ENCODE measurements at regions not wholly inside any gene's neighbourhood (a gene's known extent, or its start where the extent isn't known, plus 50 kb on each side); places are given as distances from the start of the nearest gene placed in this dataset.

GRCh38 chr4:187192266-187192665 is 468.6 kb upstream of the FAT1 start:
- Histone ChIP-seq H3K27me3 (replicated peaks) (no peaks in the 10 kb centered on the region), H3K9me3 (replicated peaks) (no peaks in the 10 kb centered on the region), H3K4me3 (no peak overlapping the region), H3K4me1 (replicated peaks) (no peaks in the 10 kb centered on the region), H3K27ac (no peak overlapping the region), H3K36me3 (no peaks in the 10 kb centered on the region)
- DNase-seq (ENCODE audit: low read depth in 1 of 2, low spot score in 2 of 2), result no peak

- H3K4me1 ChIP-seq (replicated peaks), result no peaks in the 10 kb centered on the region
- no peaks in the 10 kb centered on the region for H3K9me3 ChIP-seq (replicated peaks)
- no peak for DNase-seq (ENCODE audit: low read depth in 1 of 2, low spot score in 2 of 2)
- no peak overlapping the region for H3K27ac ChIP-seq
- no peaks in the 10 kb centered on the region for H3K36me3 ChIP-seq
- H3K27me3 ChIP-seq (replicated peaks), result no peaks in the 10 kb centered on the region; the same call in 1 of the 2 replicates
- no peak overlapping the region for H3K4me3 ChIP-seq
Measured at GRCh38 chr4:187193141-187193540, 469.5 kb upstream of the FAT1 start.

- no peaks in the 10 kb centered on the region for H3K9me3 ChIP-seq (replicated peaks)
- H3K36me3 ChIP-seq, result no peaks in the 10 kb centered on the region
- peak overlapping the region; percentile 88 for H3K27ac ChIP-seq
- H3K4me3 ChIP-seq, result no peak overlapping the region
- no peaks in the 10 kb centered on the region for H3K27me3 ChIP-seq (replicated peaks)
- DNase-seq (ENCODE audit: low read depth in 1 of 2, low spot score in 2 of 2), result peak; percentile 88 to 91
- H3K4me1 ChIP-seq (replicated peaks), result peaks cover 27% of the 10 kb centered on the region
Measured at GRCh38 chr4:187204389-187204918, 480.8 kb upstream of the FAT1 start.

- no peak for DNase-seq (ENCODE audit: low read depth in 1 of 2, low spot score in 2 of 2)
- Histone ChIP-seq H3K9me3 (replicated peaks) (no peaks in the 10 kb centered on the region), H3K27me3 (replicated peaks) (no peaks in the 10 kb centered on the region), H3K4me3 (no peak overlapping the region), H3K36me3 (no peaks in the 10 kb centered on the region), H3K27ac (no peak overlapping the region), H3K4me1 (replicated peaks) (peaks cover 41% of the 10 kb centered on the region)
Measured at GRCh38 chr4:187207931-187208330, 484.3 kb upstream of the FAT1 start.

GRCh38 chr4:187208651-187209050 is 485.0 kb upstream of the FAT1 start:
- H3K4me1 ChIP-seq (replicated peaks), result peaks cover 40% of the 10 kb centered on the region
- peak overlapping the region; percentile 38 for H3K27ac ChIP-seq
- no peak overlapping the region for H3K4me3 ChIP-seq
- no peaks in the 10 kb centered on the region for H3K27me3 ChIP-seq (replicated peaks)
- no peaks in the 10 kb centered on the region for H3K9me3 ChIP-seq (replicated peaks)
- DNase-seq (ENCODE audit: low read depth in 1 of 2, low spot score in 2 of 2), result peak in 1 of 2 experiments; percentile 13
- H3K36me3 ChIP-seq, result no peaks in the 10 kb centered on the region

GRCh38 chr4:187209921-187210613 is 486.4 kb upstream of the FAT1 start:
- H3K4me1 ChIP-seq (replicated peaks), result peaks cover 26% of the 10 kb centered on the region
- H3K9me3 ChIP-seq (replicated peaks), result no peaks in the 10 kb centered on the region
- DNase-seq (ENCODE audit: low read depth in 1 of 2, low spot score in 2 of 2), result peak; percentile 95 to 98
- H3K27me3 ChIP-seq (replicated peaks), result no peaks in the 10 kb centered on the region
- no peaks in the 10 kb centered on the region for H3K36me3 ChIP-seq
- peak overlapping the region; percentile 85 for H3K27ac ChIP-seq
- H3K4me3 ChIP-seq, result no peak overlapping the region

- H3K4me1 ChIP-seq (replicated peaks), result peaks cover 25% of the 10 kb centered on the region
- no peaks in the 10 kb centered on the region for H3K9me3 ChIP-seq (replicated peaks)
- no peaks in the 10 kb centered on the region for H3K27me3 ChIP-seq (replicated peaks)
- H3K36me3 ChIP-seq, result no peaks in the 10 kb centered on the region
- H3K4me3 ChIP-seq, result no peak overlapping the region
- H3K27ac ChIP-seq, result no peak overlapping the region
- no peak for DNase-seq (ENCODE audit: low read depth in 1 of 2, low spot score in 2 of 2)
Measured at GRCh38 chr4:187212446-187213080, 488.9 kb upstream of the FAT1 start.

- no peak overlapping the region for H3K27ac ChIP-seq
- no peak overlapping the region for H3K4me3 ChIP-seq
- H3K36me3 ChIP-seq, result no peaks in the 10 kb centered on the region
- H3K9me3 ChIP-seq (replicated peaks), result no peaks in the 10 kb centered on the region
- peaks cover 8% of the 10 kb centered on the region for H3K4me1 ChIP-seq (replicated peaks)
- no peaks in the 10 kb centered on the region for H3K27me3 ChIP-seq (replicated peaks)
- no peak for DNase-seq (ENCODE audit: low read depth in 1 of 2, low spot score in 2 of 2)
Measured at GRCh38 chr4:187215438-187215837, 491.8 kb upstream of the FAT1 start.

- Histone ChIP-seq H3K4me3 (no peak overlapping the region), H3K9me3 (replicated peaks) (no peaks in the 10 kb centered on the region), H3K27me3 (replicated peaks) (no peaks in the 10 kb centered on the region), H3K36me3 (no peaks in the 10 kb centered on the region), H3K4me1 (replicated peaks) (no peaks in the 10 kb centered on the region), H3K27ac (no peak overlapping the region)
- DNase-seq (ENCODE audit: low read depth in 1 of 2, low spot score in 2 of 2), result no peak
Measured at GRCh38 chr4:187218705-187219245, 495.1 kb upstream of the FAT1 start.

- no peak overlapping the region for H3K4me3 ChIP-seq
- H3K4me1 ChIP-seq (replicated peaks), result peaks cover 12% of the 10 kb centered on the region
- no peaks in the 10 kb centered on the region for H3K9me3 ChIP-seq (replicated peaks)
- H3K27ac ChIP-seq, result no peak overlapping the region
- DNase-seq (ENCODE audit: low read depth in 1 of 2, low spot score in 2 of 2), result no peak
- H3K27me3 ChIP-seq (replicated peaks), result no peaks in the 10 kb centered on the region
- no peaks in the 10 kb centered on the region for H3K36me3 ChIP-seq
Measured at GRCh38 chr4:187224560-187224959, 500.9 kb upstream of the FAT1 start.

- Histone ChIP-seq H3K27me3 (replicated peaks) (no peaks in the 10 kb centered on the region), H3K4me3 (no peak overlapping the region), H3K9me3 (replicated peaks) (no peaks in the 10 kb centered on the region), H3K4me1 (replicated peaks) (peaks cover 16% of the 10 kb centered on the region), H3K36me3 (no peaks in the 10 kb centered on the region), H3K27ac (no peak overlapping the region)
- DNase-seq (ENCODE audit: low read depth in 1 of 2, low spot score in 2 of 2), result no peak
Measured at GRCh38 chr4:187227907-187228704, 504.4 kb upstream of the FAT1 start.

- peaks cover 39% of the 10 kb centered on the region for H3K4me1 ChIP-seq (replicated peaks)
- H3K4me3 ChIP-seq, result no peak overlapping the region
- no peaks in the 10 kb centered on the region for H3K27me3 ChIP-seq (replicated peaks)
- H3K9me3 ChIP-seq (replicated peaks), result no peaks in the 10 kb centered on the region
- no peak overlapping the region for H3K27ac ChIP-seq
- no peaks in the 10 kb centered on the region for H3K36me3 ChIP-seq
- DNase-seq (ENCODE audit: low read depth in 1 of 2, low spot score in 2 of 2), result no peak
Measured at GRCh38 chr4:187232196-187232595, 508.5 kb upstream of the FAT1 start.

GRCh38 chr4:187232796-187233195 is 509.1 kb upstream of the FAT1 start:
- H3K4me3 ChIP-seq, result no peak overlapping the region
- DNase-seq (ENCODE audit: low read depth in 1 of 2, low spot score in 2 of 2), result no peak
- H3K27ac ChIP-seq, result no peak overlapping the region
- H3K9me3 ChIP-seq (replicated peaks), result no peaks in the 10 kb centered on the region
- no peaks in the 10 kb centered on the region for H3K36me3 ChIP-seq
- H3K4me1 ChIP-seq (replicated peaks), result peaks cover 39% of the 10 kb centered on the region
- H3K27me3 ChIP-seq (replicated peaks), result no peaks in the 10 kb centered on the region

All from SJSA1 (cell line).